Smooth muscle cell (in vitro differentiated cells): ENCODE measurements at regions not wholly inside any gene's neighbourhood (a gene's known extent, or its start where the extent isn't known, plus 50 kb on each side); places are given as distances from the start of the nearest gene placed in this dataset.

Experiments
- DNase-seq: peaks from one replicate; lab custom pipeline; 2025; ENCODE audit not compliant: unreplicated experiment; lab: John Stamatoyannopoulos, UW
- H2AFZ ChIP-seq: fragments of 200-600 bp; sonication (generic); 2 replicates; pipeline ENCODE4 v1.6.0; 2016; ENCODE audit warnings: antibody characterized with exemption, low read depth, mild to moderate bottlenecking
- H3F3A ChIP-seq: fragments of 200-600 bp; sonication (generic); 2 replicates; pipeline ENCODE4 v1.6.0; 2017; ENCODE audit warnings: antibody characterized with exemption, low read depth
- H3K27ac ChIP-seq: fragments of 200-600 bp; sonication (generic); 2 replicates; pipeline ENCODE4 v1.5.1; 2016; ENCODE audit warnings: low read depth, mild to moderate bottlenecking
- H3K27me3 ChIP-seq: fragments of 200-600 bp; sonication (generic); 2 replicates; pipeline ENCODE4 v1.6.1; 2016; ENCODE audit warnings: low read depth, mild to moderate bottlenecking
- H3K36me3 ChIP-seq: fragments of 200-600 bp; sonication (generic); 2 replicates; pipeline ENCODE4 v1.5.1; 2016; ENCODE audit warnings: low read depth
- H3K4me1 ChIP-seq: fragments of 200-600 bp; sonication (generic); 2 replicates; pipeline ENCODE4 v1.5.1; 2016; ENCODE audit warnings: low read depth
- H3K4me2 ChIP-seq: fragments of 200-600 bp; sonication (generic); 2 replicates; pipeline ENCODE4 v1.6.0; 2016; ENCODE audit warnings: mild to moderate bottlenecking
- H3K4me3 ChIP-seq: fragments of 200-600 bp; sonication (generic); 2 replicates; pipeline ENCODE4 v1.5.1; 2016; ENCODE audit warnings: mild to moderate bottlenecking
- H3K79me2 ChIP-seq: fragments of 200-600 bp; sonication (generic); 2 replicates; pipeline ENCODE4 v1.6.0; 2016; ENCODE audit warnings: low read depth, mild to moderate bottlenecking
- H3K9ac ChIP-seq: fragments of 200-600 bp; sonication (generic); 2 replicates; pipeline ENCODE4 v1.6.0; 2016; ENCODE audit warnings: low read depth
- H3K9me3 ChIP-seq: fragments of 200-600 bp; sonication (generic); replicated peaks from 2 replicates; pipeline ENCODE4 v1.5.1; 2016; ENCODE audit warnings: low read depth
- H4K20me1 ChIP-seq: fragments of 200-600 bp; sonication (generic); 2 replicates; pipeline ENCODE4 v1.6.0; 2016; ENCODE audit warnings: low read depth
- WGBS: methylation state at CpG from one replicate; pipeline ENCODE4 v1.1.7; 2016; ENCODE audit warnings: low lambda C conversion rate; 5-methylcytosine and 5-hydroxymethylcytosine counted together
- TF ChIP-seq, protein P1 (sequence below): fragments of 200-600 bp; sonication (generic); IDR thresholded peaks from 2 replicates; pipeline ENCODE4 v1.5.1; 2017; ENCODE audit warnings: borderline replicate concordance, mild to moderate bottlenecking, antibody characterized with exemption; ENCODE audit not compliant: insufficient read depth, poor library complexity, severe bottlenecking

DNA sequence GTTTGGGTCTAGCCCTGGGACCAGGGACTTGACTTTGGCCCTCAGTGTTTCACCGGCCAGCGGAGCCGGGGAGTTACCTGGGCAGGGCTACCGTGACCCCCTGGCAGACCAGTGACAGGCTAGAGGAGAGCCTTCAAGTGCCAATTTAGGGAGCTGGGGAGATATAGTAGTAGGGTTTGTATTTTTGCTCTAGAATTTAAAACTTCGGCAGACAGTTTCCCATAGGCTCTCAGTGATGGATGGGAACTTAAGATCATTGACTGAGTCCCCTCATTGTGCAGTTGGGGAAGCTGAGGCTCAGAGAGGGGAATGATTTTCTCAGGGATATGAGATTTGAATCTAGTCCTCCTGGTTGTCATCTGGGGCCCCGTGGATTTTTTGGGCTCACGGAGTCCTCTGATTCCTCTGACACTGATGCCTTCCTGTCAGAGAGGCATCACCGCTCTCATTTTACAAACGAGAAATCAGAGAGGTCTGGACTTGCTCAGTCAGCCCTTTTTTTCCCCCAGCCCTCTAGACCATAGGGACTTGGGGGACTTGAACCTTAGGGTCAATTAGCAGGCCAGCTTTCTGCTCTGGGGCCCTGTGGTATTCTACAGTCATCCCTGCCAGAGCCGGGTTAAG is 58.3 kb upstream of the ACOT11 start:
- no peaks in the 10 kb centered on the region for H4K20me1 ChIP-seq
- peak overlapping the region; percentile 93 for H3K27ac ChIP-seq
- no peaks in the 10 kb centered on the region for H3K79me2 ChIP-seq
- peak overlapping the region; percentile 97 for H3K4me2 ChIP-seq
- peaks cover 8% of the 10 kb centered on the region for H3F3A ChIP-seq
- H3K9ac ChIP-seq: no peak overlapping the region
- TF ChIP-seq, protein P1, sequence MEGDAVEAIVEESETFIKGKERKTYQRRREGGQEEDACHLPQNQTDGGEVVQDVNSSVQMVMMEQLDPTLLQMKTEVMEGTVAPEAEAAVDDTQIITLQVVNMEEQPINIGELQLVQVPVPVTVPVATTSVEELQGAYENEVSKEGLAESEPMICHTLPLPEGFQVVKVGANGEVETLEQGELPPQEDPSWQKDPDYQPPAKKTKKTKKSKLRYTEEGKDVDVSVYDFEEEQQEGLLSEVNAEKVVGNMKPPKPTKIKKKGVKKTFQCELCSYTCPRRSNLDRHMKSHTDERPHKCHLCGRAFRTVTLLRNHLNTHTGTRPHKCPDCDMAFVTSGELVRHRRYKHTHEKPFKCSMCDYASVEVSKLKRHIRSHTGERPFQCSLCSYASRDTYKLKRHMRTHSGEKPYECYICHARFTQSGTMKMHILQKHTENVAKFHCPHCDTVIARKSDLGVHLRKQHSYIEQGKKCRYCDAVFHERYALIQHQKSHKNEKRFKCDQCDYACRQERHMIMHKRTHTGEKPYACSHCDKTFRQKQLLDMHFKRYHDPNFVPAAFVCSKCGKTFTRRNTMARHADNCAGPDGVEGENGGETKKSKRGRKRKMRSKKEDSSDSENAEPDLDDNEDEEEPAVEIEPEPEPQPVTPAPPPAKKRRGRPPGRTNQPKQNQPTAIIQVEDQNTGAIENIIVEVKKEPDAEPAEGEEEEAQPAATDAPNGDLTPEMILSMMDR: no peak
- H3K9me3 ChIP-seq: no peaks in the 10 kb centered on the region
- H3K4me1 ChIP-seq: peaks cover 28% of the 10 kb centered on the region
- 39% methylated on average over 10 of the region's 10 CpGs for whole genome bisulfite sequencing
- no peaks in the 10 kb centered on the region for H3K36me3 ChIP-seq
- H3K4me3 ChIP-seq: peak overlapping the region; percentile 74
- DNase-seq: no peak
- peak overlapping the region; percentile 91 for H2AFZ ChIP-seq
- H3K27me3 ChIP-seq: no peaks in the 10 kb centered on the region

DNA sequence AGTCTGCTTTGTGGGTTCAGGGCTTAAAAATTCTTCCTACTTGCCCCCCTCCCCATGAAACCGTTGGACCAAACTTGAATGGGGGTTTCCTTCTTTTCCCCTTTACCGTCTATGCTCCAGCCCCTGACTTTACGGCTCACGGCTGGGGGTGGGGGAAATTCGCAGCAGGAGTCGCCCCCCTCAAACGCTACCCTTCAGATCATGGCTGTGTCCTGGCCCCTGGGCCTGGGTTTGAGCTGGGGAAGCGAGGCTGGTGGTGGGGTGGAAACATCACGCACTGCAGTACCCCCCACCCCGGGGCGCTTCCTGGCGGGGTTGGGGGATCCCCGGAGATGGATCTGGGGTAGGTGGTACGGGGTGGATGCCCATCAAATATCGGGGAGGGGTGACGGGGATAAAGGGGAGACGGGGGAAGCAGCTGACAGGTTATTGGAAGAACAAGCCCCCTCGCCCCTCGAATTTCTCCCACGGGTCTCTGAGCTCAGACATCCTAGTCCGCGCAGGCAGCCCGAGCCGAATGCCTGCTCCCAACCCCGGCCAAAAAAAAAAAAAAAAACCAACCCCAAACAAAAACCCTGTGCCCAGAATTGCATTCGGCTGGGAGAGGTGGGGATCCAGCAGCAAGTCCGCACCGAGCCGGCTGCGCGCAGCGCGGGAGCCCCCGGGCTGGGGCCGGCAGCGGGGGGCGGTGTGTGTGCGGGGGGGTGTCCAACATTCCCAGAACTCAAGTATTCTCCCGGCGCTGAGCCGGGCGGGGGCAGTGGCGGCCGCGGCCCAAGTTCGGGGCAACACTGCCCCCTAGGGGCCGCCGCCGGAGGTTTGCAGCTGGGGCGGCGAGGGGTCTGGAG is 59.0 kb upstream of the ACOT11 start:
- Histone ChIP-seq H3K9me3 (no peaks in the 10 kb centered on the region), H4K20me1 (no peaks in the 10 kb centered on the region), H3K4me2 (peak overlapping the region; percentile 97), H3F3A (peaks cover 8% of the 10 kb centered on the region), H3K9ac (peak overlapping the region; percentile 91), H3K79me2 (no peaks in the 10 kb centered on the region), H3K36me3 (no peaks in the 10 kb centered on the region), H3K27me3 (no peaks in the 10 kb centered on the region), H3K4me3 (peak overlapping the region; percentile 74), H2AFZ (peak overlapping the region; percentile 91), H3K4me1 (peaks cover 28% of the 10 kb centered on the region), H3K27ac (peak overlapping the region; percentile 93)
- 0% methylated on average over 44 of the region's 51 CpGs for WGBS
- TF ChIP-seq, protein P1: peak; percentile 99
- peak; percentile 75 for DNase-seq

DNA sequence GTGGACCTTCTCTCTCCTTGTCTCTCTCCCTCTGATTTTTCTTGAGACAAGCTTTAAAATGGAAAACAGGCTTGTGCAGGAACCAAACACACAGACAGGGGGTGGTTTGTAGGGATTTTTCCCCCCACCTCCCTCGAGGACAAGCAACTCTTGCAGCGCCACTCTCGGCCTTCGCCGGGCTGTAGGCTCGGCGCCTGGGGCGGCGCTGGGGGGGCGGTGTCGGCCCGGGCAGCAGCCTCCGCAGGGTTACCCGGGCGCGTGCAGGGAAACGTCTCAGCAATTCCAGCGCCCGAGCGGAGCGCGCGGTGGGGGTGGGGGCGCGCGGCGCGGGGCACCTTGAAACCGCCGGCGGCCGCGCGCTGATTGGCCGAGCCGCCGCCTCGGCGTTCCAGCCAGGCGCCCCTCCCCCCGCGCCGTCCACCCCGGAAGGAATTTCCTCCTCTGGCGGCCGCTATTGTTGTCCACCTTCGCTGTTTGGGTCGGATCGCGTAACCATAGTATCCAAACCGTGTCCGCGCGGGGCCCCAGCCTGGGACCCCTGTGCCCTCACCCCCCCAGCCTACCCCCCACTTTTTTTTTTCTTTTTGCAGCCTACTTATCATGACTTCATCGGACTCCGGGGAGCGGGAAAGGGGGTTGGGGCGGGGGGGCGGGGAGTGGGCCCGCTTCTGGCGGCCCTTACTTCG is 59.8 kb upstream of the ACOT11 start:
- H3K4me2 ChIP-seq: peak overlapping the region; percentile 97
- WGBS: 1% methylated on average over 43 of the region's 62 CpGs
- H3K36me3 ChIP-seq: no peaks in the 10 kb centered on the region
- peak overlapping the region; percentile 85 for H2AFZ ChIP-seq
- H3F3A ChIP-seq: peaks cover 8% of the 10 kb centered on the region
- H3K27ac ChIP-seq: peak overlapping the region; percentile 93
- no peaks in the 10 kb centered on the region for H3K9me3 ChIP-seq
- H3K4me1 ChIP-seq: peaks cover 28% of the 10 kb centered on the region
- H3K27me3 ChIP-seq: no peaks in the 10 kb centered on the region
- TF ChIP-seq, protein P1: peak; percentile 4
- peak overlapping the region; percentile 74 for H3K4me3 ChIP-seq
- H3K9ac ChIP-seq: peak overlapping the region; percentile 91
- H4K20me1 ChIP-seq: no peaks in the 10 kb centered on the region
- peak; percentile 74 for DNase-seq
- H3K79me2 ChIP-seq: no peaks in the 10 kb centered on the region
